Sigmoid colon (tissue), 6 donors: ENCODE measurements at regions not wholly inside any gene's neighbourhood (a gene's known extent, or its start where the extent isn't known, plus 50 kb on each side); places are given as distances from the start of the nearest gene placed in this dataset.

Experiments used
- DNase-seq: peaks from one replicate; pipeline ENCODE4 v3.0.0-alpha.2; 2019
- H3K27ac ChIP-seq, 4 donors: fragments of 200-600 bp; sonication (generic); one replicate each; pipeline ENCODE4 v1.5.1; 2016 to 2019; ENCODE audit warnings: mild to moderate bottlenecking in 1 of 4
- H3K27me3 ChIP-seq, 3 donors: fragments of 200-600 bp; sonication (generic); one replicate each; pipeline ENCODE4 v1.5.1; 2019; ENCODE audit warnings: mild to moderate bottlenecking in 1 of 3
- H3K36me3 ChIP-seq, 4 donors: fragments of 200-600 bp; sonication (generic); one replicate each; pipeline ENCODE4 v1.5.1; 2016 to 2019
- H3K4me1 ChIP-seq, 4 donors: fragments of 200-600 bp; sonication (generic); one replicate each; pipeline ENCODE4 v1.5.1; 2017 to 2019
- H3K4me3 ChIP-seq, 4 donors: fragments of 200-600 bp; sonication (generic); one replicate each; pipeline ENCODE4 v1.5.1; 2017 to 2019; ENCODE audit warnings: mild to moderate bottlenecking in 2 of 4, moderate library complexity in 1 of 4
- H3K9me3 ChIP-seq, 4 donors: fragments of 200-600 bp in 3 of 4; sonication (generic) in 3 of 4; one replicate each; pipeline versions ENCODE4 v1.5.1 to v1.6.1; 2013 to 2019
- CTCF ChIP-seq, 4 experiments: fragments of 450-650 bp in 3 of 4; fragments of 200-600 bp in 1 of 4; IDR thresholded peaks; one replicate each; pipeline ENCODE4 v1.5.1; 2016 to 2019; ENCODE audit warnings: antibody characterized with exemption in 4 of 4, mild to moderate bottlenecking in 3 of 4, moderate library complexity in 2 of 4
- EP300 ChIP-seq, 4 donors: sonication (generic); formaldehyde crosslinking; IDR thresholded peaks; one replicate each; pipeline ENCODE4 v1.6.1; 2017; ENCODE audit warnings: antibody characterized with exemption in 4 of 4
- POLR2A ChIP-seq, 2 donors: fragments of 450-650 bp; IDR thresholded peaks; one replicate each; pipeline ENCODE4 v1.6.1; 2016; ENCODE audit warnings: antibody characterized with exemption in 2 of 2, mild to moderate bottlenecking in 2 of 2, moderate library complexity in 2 of 2
- POLR2AphosphoS5 ChIP-seq, 4 donors: sonication (generic); formaldehyde crosslinking; IDR thresholded peaks; one replicate each; pipeline ENCODE4 v1.6.1; 2017; ENCODE audit warnings: antibody characterized with exemption in 4 of 4
- WGBS, 2 donors: extraction: QIAGEN DNeasy Blood & Tissue Kit; methylation state at CpG; one replicate each; pipeline ENCODE4 v1.1.7; 2013; 5-methylcytosine and 5-hydroxymethylcytosine counted together
- intact Hi-C: fragments of 100-400 bp; cut with DNase I; formaldehyde crosslinking; loops from one replicate; pipeline ENCODE4 v1.15.1; 2023
- donor health status: healthy with polysubstance abuse.
- donor health status: healthy.

GRCh38 chr17:77521076-77521475, 380.3 kb downstream of the SEC14L1 start:
- DNase-seq, result peak; percentile 26
- intact Hi-C loops, result no loop called here
- Histone ChIP-seq H3K36me3 (no peaks in the 10 kb centered on the region), H3K4me3 (no peak overlapping the region), H3K27ac (no peak overlapping the region), H3K4me1 (no peaks in the 10 kb centered on the region), H3K27me3 (peaks cover 0 to 2% (median 0%) of the 10 kb centered on the region in 3 donors), H3K9me3 (no peaks in the 10 kb centered on the region)
- WGBS, 2 donors, result 93 to 94% methylated on average over 13 of the region's 13 CpGs
- no peak for TF ChIP-seq CTCF (IDR thresholded peaks at IDR 0.05)
- TF ChIP-seq EP300 (IDR thresholded peaks at IDR 0.05), result no peak

GRCh38 chr17:77523540-77523939, 382.8 kb downstream of the SEC14L1 start:
- Histone ChIP-seq H3K4me3 (no peak overlapping the region), H3K4me1 (peaks cover 0 to 5% (median 3%) of the 10 kb centered on the region in 4 donors), H3K9me3 (no peaks in the 10 kb centered on the region), H3K36me3 (no peaks in the 10 kb centered on the region), H3K27me3 (peaks cover 9 to 27% (median 16%) of the 10 kb centered on the region in 3 donors), H3K27ac (no peak overlapping the region)
- no peak for TF ChIP-seq CTCF (IDR thresholded peaks at IDR 0.05)
- no peak for TF ChIP-seq POLR2AphosphoS5 (IDR thresholded peaks at IDR 0.05)
- TF ChIP-seq EP300 (IDR thresholded peaks at IDR 0.05), result no peak
- no peak for TF ChIP-seq POLR2A (IDR thresholded peaks at IDR 0.05)
- intact Hi-C loops, result no loop called here
- WGBS, 2 donors, result 85 to 89% methylated on average over 8 of the region's 8 CpGs
- peak; percentile 37 for DNase-seq

- intact Hi-C loops, result no loop called here
- Histone ChIP-seq H3K4me1 (peaks cover 0 to 11% (median 10%) of the 10 kb centered on the region in 4 donors), H3K9me3 (no peaks in the 10 kb centered on the region), H3K36me3 (no peaks in the 10 kb centered on the region), H3K27ac (no peak overlapping the region), H3K27me3 (peaks cover 10 to 41% (median 24%) of the 10 kb centered on the region in 3 donors), H3K4me3 (no peak overlapping the region)
- TF ChIP-seq POLR2AphosphoS5 (IDR thresholded peaks at IDR 0.05) (no peak), EP300 (IDR thresholded peaks at IDR 0.05) (no peak), CTCF (IDR thresholded peaks at IDR 0.05) (no peak), POLR2A (IDR thresholded peaks at IDR 0.05) (no peak)
- peak; percentile 36 for DNase-seq
- WGBS, 2 donors, result 92 to 97% methylated on average over 20 of the region's 20 CpGs
Measured at GRCh38 chr17:77526259-77526711, 385.5 kb downstream of the SEC14L1 start.

GRCh38 chr17:77526728-77527350, 386.1 kb downstream of the SEC14L1 start:
- intact Hi-C loops, result no loop called here
- DNase-seq, result no peak
- Histone ChIP-seq H3K36me3 (no peaks in the 10 kb centered on the region), H3K4me3 (no peak overlapping the region), H3K9me3 (no peaks in the 10 kb centered on the region), H3K4me1 (peaks cover 0 to 11% (median 10%) of the 10 kb centered on the region in 4 donors), H3K27ac (no peak overlapping the region), H3K27me3 (peaks cover 10 to 41% (median 24%) of the 10 kb centered on the region in 3 donors)
- no peak for TF ChIP-seq POLR2AphosphoS5 (IDR thresholded peaks at IDR 0.05)
- TF ChIP-seq EP300 (IDR thresholded peaks at IDR 0.05), result no peak
- no peak for TF ChIP-seq POLR2A (IDR thresholded peaks at IDR 0.05)
- no peak for TF ChIP-seq CTCF (IDR thresholded peaks at IDR 0.05)
- WGBS, 2 donors, result 85 to 91% methylated on average over 17 of the region's 17 CpGs

- Histone ChIP-seq H3K27me3 (peaks cover 10 to 41% (median 24%) of the 10 kb centered on the region in 3 donors), H3K4me3 (no peak overlapping the region), H3K36me3 (no peaks in the 10 kb centered on the region), H3K4me1 (peaks cover 0 to 11% (median 10%) of the 10 kb centered on the region in 4 donors), H3K27ac (no peak overlapping the region), H3K9me3 (no peaks in the 10 kb centered on the region)
- WGBS, 2 donors, result 67 to 89% methylated on average over 5 of the region's 5 CpGs
- no peak for DNase-seq
- intact Hi-C loops, result no loop called here
- TF ChIP-seq POLR2AphosphoS5 (IDR thresholded peaks at IDR 0.05), result no peak
- TF ChIP-seq EP300 (IDR thresholded peaks at IDR 0.05), result no peak
- TF ChIP-seq CTCF (IDR thresholded peaks at IDR 0.05), result no peak
- TF ChIP-seq POLR2A (IDR thresholded peaks at IDR 0.05), result no peak
Measured at GRCh38 chr17:77527409-77527808, 386.6 kb downstream of the SEC14L1 start.
